PFSK-1 (cell line): ENCODE measurements at regions not wholly inside any gene's neighbourhood (a gene's known extent, or its start where the extent isn't known, plus 50 kb on each side); places are given as distances from the start of the nearest gene placed in this dataset.

Experiments
- POLR2AphosphoS5 ChIP-seq: IDR thresholded peaks from 2 replicates; pipeline ENCODE4 v1.6.1; 2012; ENCODE audit warnings: low read depth, mild to moderate bottlenecking, control low read depth, low read length, moderate library complexity
- SIN3A ChIP-seq: IDR thresholded peaks from 2 replicates; pipeline ENCODE4 v1.6.1; 2012; ENCODE audit warnings: mild to moderate bottlenecking, low read length, moderate library complexity, borderline replicate concordance; ENCODE audit not compliant: insufficient read depth
- TAF1 ChIP-seq: IDR thresholded peaks from 2 replicates; pipeline ENCODE4 v1.6.1; 2012; ENCODE audit warnings: low read length, control low read depth, borderline replicate concordance; ENCODE audit not compliant: insufficient read depth

DNA sequence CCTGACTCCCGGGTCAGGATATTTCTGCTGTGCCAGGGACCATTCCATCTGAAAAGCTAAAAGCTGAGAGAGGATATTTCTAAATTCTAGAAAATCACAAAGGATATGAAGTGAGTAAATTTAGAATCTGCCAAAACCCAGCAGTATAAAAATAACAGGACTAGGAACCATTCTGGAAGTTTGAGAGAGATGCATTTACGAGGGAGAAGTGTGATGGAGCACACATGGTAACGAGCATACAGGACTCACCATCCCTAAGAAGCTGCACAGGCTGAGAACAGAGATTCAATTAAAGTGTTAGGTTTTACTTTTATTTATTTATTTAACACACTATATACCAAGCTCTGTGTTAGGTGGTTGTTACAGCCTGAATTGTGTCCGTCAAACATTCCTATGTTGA lies 116.3 kb downstream of the GLUL start:
- TF ChIP-seq TAF1 (no peak), SIN3A (no peak), POLR2AphosphoS5 (no peak)
